CD4-positive, alpha-beta T cell treated with Interleukin-15 for 1 hour (primary cell): ENCODE measurements at regions not wholly inside any gene's neighbourhood (a gene's known extent, or its start where the extent isn't known, plus 50 kb on each side); places are given as distances from the start of the nearest gene placed in this dataset.

Source experiments
- DNase-seq: peaks from one replicate; pipeline ENCODE4 v3.0.0-alpha.2; 2020

GRCh38 chr10:2128991-2129390 lies 391.7 kb upstream of the ADARB2 start:
- DNase-seq = no peak

GRCh38 chr10:2124135-2124534 lies 386.8 kb upstream of the ADARB2 start:
- no peak for DNase-seq

GRCh38 chr10:2122431-2123124 lies 385.3 kb upstream of the ADARB2 start:
- DNase-seq = no peak

- DNase-seq = no peak
These were observed 384.6 kb upstream of the ADARB2 start for GRCh38 chr10:2121929-2122328.

- DNase-seq = no peak
These were observed 384.0 kb upstream of the ADARB2 start for GRCh38 chr10:2121315-2121714.

- no peak for DNase-seq
These were observed 383.4 kb upstream of the ADARB2 start for GRCh38 chr10:2120746-2121145.

- no peak for DNase-seq
These were observed 382.0 kb upstream of the ADARB2 start for GRCh38 chr10:2119316-2119715.

GRCh38 chr10:2118201-2118600 lies 380.9 kb upstream of the ADARB2 start:
- no peak for DNase-seq

- DNase-seq = no peak
These were observed 380.3 kb upstream of the ADARB2 start for GRCh38 chr10:2117641-2118040.

- DNase-seq = no peak
These were observed 374.6 kb upstream of the ADARB2 start for GRCh38 chr10:2111965-2112364.

- no peak for DNase-seq
These were observed 371.2 kb upstream of the ADARB2 start for GRCh38 chr10:2108496-2108895.

GRCh38 chr10:2106641-2107040 lies 369.3 kb upstream of the ADARB2 start:
- no peak for DNase-seq

- no peak for DNase-seq
These were observed 362.0 kb upstream of the ADARB2 start for GRCh38 chr10:2099321-2099720.

GRCh38 chr10:2097937-2098336 lies 360.6 kb upstream of the ADARB2 start:
- DNase-seq = no peak

- no peak for DNase-seq
These were observed 356.8 kb upstream of the ADARB2 start for GRCh38 chr10:2094171-2094570.

GRCh38 chr10:2083591-2083990 lies 346.3 kb upstream of the ADARB2 start:
- no peak for DNase-seq

GRCh38 chr10:2081501-2081900 lies 344.2 kb upstream of the ADARB2 start:
- no peak for DNase-seq

GRCh38 chr10:2079603-2080078 lies 342.3 kb upstream of the ADARB2 start:
- DNase-seq = no peak

GRCh38 chr10:2077231-2077630 lies 339.9 kb upstream of the ADARB2 start:
- DNase-seq = no peak

- no peak for DNase-seq
These were observed 339.2 kb upstream of the ADARB2 start for GRCh38 chr10:2076528-2076927.

GRCh38 chr10:2067015-2067414 lies 329.7 kb upstream of the ADARB2 start:
- no peak for DNase-seq

- DNase-seq = no peak
These were observed 317.4 kb upstream of the ADARB2 start for GRCh38 chr10:2054728-2055127.

GRCh38 chr10:2053805-2054204 lies 316.5 kb upstream of the ADARB2 start:
- DNase-seq = no peak

- DNase-seq = no peak
These were observed 313.8 kb upstream of the ADARB2 start for GRCh38 chr10:2051108-2051507.

GRCh38 chr10:2049560-2049959 lies 312.2 kb upstream of the ADARB2 start:
- DNase-seq = no peak
